ENCODE measurements at regions not wholly inside any gene's neighbourhood (a gene's known extent, or its start where the extent isn't known, plus 50 kb on each side); places are given as distances from the start of the nearest gene placed in this dataset.

DNA sequence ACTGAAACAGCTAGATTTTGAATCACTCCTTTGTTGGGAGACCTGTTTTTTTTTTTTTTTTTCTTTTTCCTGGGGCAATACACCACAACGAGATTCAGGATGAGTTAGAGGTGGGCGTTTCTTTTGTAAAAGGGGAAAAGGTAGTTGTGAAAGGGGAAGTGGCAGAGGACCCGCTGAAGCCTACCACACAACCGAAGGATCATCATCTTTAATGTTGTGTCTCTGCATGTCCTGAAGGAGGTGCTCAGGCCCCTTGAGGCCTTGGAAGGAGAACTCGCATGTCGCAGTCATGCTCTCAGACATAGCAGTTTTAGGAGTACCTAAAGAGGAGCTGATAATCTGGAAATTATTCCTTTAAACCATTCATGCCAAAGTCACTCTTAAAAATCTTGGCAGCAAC is 137.9 kb upstream of the LRIG1 start:
- Histone ChIP-seq H3K9me3 (ENCODE audit: insufficient read depth, low read depth, low read length) (no peaks in the 10 kb centered on the region), H4K8ac (ENCODE audit: low read depth, low read length) (no peak overlapping the region), H3K4me3 (ENCODE audit: low read depth, low read length) (no peak overlapping the region), H3K27me3 (ENCODE audit: insufficient read depth, low read length) (no peaks in the 10 kb centered on the region), H2BK5ac (ENCODE audit: low read depth, low read length, poor library complexity) (no peak overlapping the region), H2AFZ (ENCODE audit: insufficient read depth, low read length, poor library complexity) (no peak overlapping the region), H3K23ac (ENCODE audit: low read length) (no peak overlapping the region), H3K4me1 (ENCODE audit: control insufficient read depth in 1 of 2, insufficient read depth in 2 of 2, low read length in 2 of 2) (no peaks in the 10 kb centered on the region), H3K9ac (ENCODE audit: low read length) (no peak overlapping the region), H4K91ac (ENCODE audit: low read depth, low read length) (no peak overlapping the region), H4K12ac (ENCODE audit: low read depth, low read length) (no peak overlapping the region), H2BK12ac (ENCODE audit: low read length) (no peak overlapping the region), H3K27ac (ENCODE audit: low read depth, low read length) (no peak overlapping the region), H3K14ac (ENCODE audit: low read length) (no peak overlapping the region), H3K18ac (ENCODE audit: low read length) (no peak overlapping the region), H3K79me2 (ENCODE audit: control insufficient read depth, insufficient read depth, low read length, poor library complexity) (no peaks in the 10 kb centered on the region), H3K36me3 (ENCODE audit: control insufficient read depth in 1 of 2, insufficient read depth in 2 of 2, low read length in 2 of 2) (no peaks in the 10 kb centered on the region), H2AK5ac (ENCODE audit: low read length) (no peak overlapping the region), H3K4me2 (ENCODE audit: low read length) (no peak overlapping the region), H3K79me1 (ENCODE audit: low read length) (no peaks in the 10 kb centered on the region), H2BK120ac (ENCODE audit: insufficient read depth, low read length, poor library complexity) (no peak overlapping the region), H3K4ac (ENCODE audit: low read depth, low read length) (no peak overlapping the region)
- DNase-seq: peak in 1 of 2 donors; percentile 7
- no CpG with 5 or more reads among the region's 6 CpGs for WGBS (ENCODE audit: extremely low coverage, insufficient coverage, insufficient read length)

DNA sequence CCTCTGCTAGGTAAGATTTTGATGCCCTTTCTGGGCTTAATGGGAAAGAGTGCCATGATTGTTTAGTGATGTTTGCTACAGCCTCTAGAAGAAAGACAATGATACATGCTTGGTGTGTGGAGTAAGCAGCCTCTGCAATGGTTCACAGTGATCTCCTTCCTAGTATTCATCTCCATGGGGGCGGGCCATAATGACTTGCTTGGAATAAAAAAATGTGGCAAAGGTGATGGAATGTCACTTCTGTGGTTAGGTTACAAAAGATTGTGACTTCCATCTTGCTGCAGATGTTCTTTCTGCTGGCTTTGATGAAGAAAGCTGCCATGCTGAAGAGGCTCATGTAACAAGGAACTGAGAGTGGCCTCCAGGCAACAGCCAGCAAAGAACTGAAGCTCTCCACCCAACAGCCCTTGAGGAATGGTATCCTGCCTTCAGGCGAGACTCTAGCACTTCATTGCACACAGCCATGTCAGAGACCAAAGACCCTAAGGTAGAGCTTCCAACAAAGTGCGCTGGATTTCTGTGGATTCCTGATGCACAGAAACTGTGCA is 139.1 kb upstream of the LRIG1 start:
- H3K36me3 ChIP-seq (ENCODE audit: control insufficient read depth in 1 of 2, insufficient read depth in 2 of 2, low read length in 2 of 2): no peaks in the 10 kb centered on the region
- H4K12ac ChIP-seq (ENCODE audit: low read depth, low read length): no peak overlapping the region
- H3K79me2 ChIP-seq (ENCODE audit: control insufficient read depth, insufficient read depth, low read length, poor library complexity): no peaks in the 10 kb centered on the region
- H2BK12ac ChIP-seq (ENCODE audit: low read length): no peak overlapping the region
- no peak overlapping the region for H3K27ac ChIP-seq (ENCODE audit: low read depth, low read length)
- H4K8ac ChIP-seq (ENCODE audit: low read depth, low read length): no peak overlapping the region
- no peaks in the 10 kb centered on the region for H3K9me3 ChIP-seq (ENCODE audit: insufficient read depth, low read depth, low read length)
- no peak overlapping the region for H3K4me3 ChIP-seq (ENCODE audit: low read depth, low read length)
- H2AK5ac ChIP-seq (ENCODE audit: low read length): no peak overlapping the region
- DNase-seq: peak; percentile 42 to 72
- H3K27me3 ChIP-seq (ENCODE audit: insufficient read depth, low read length): no peaks in the 10 kb centered on the region
- H2AFZ ChIP-seq (ENCODE audit: insufficient read depth, low read length, poor library complexity): no peak overlapping the region
- H3K4ac ChIP-seq (ENCODE audit: low read depth, low read length): no peak overlapping the region
- no peaks in the 10 kb centered on the region for H3K4me1 ChIP-seq (ENCODE audit: control insufficient read depth in 1 of 2, insufficient read depth in 2 of 2, low read length in 2 of 2)
- no CpG with 5 or more reads among the region's 3 CpGs for whole genome bisulfite sequencing (ENCODE audit: extremely low coverage, insufficient coverage, insufficient read length)
- no peak overlapping the region for H3K4me2 ChIP-seq (ENCODE audit: low read length)
- H4K91ac ChIP-seq (ENCODE audit: low read depth, low read length): no peak overlapping the region
- H2BK5ac ChIP-seq (ENCODE audit: low read depth, low read length, poor library complexity): no peak overlapping the region
- H2BK120ac ChIP-seq (ENCODE audit: insufficient read depth, low read length, poor library complexity): no peak overlapping the region
- H3K79me1 ChIP-seq (ENCODE audit: low read length): no peaks in the 10 kb centered on the region
- H3K23ac ChIP-seq (ENCODE audit: low read length): no peak overlapping the region
- H3K14ac ChIP-seq (ENCODE audit: low read length): no peak overlapping the region
- H3K9ac ChIP-seq (ENCODE audit: low read length): no peak overlapping the region
- H3K18ac ChIP-seq (ENCODE audit: low read length): no peak overlapping the region

DNA sequence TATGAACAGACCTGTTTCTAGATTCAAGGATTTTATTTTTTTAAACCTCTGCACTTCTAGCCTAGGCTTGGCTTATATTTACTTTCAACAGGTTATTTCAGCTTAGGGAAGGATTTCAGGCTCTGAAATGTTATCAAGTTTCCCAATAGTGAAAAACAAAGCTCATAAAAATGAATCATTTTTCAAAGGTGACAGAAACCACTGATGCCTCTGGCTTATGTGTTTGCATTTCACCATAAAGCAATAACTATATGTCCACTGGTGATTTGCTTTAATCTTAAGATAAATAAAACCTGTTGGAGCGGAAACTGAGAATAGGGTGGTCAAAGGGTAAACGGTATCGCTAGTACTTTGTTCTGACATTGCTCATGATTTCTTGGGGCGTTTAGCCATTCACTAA is 141.2 kb upstream of the LRIG1 start:
- H3K18ac ChIP-seq (ENCODE audit: low read length): no peak overlapping the region
- no peaks in the 10 kb centered on the region for H3K79me2 ChIP-seq (ENCODE audit: control insufficient read depth, insufficient read depth, low read length, poor library complexity)
- H3K9me3 ChIP-seq (ENCODE audit: insufficient read depth, low read depth, low read length): no peaks in the 10 kb centered on the region
- no peaks in the 10 kb centered on the region for H3K27me3 ChIP-seq (ENCODE audit: insufficient read depth, low read length)
- no peak overlapping the region for H3K27ac ChIP-seq (ENCODE audit: low read depth, low read length)
- no peaks in the 10 kb centered on the region for H3K79me1 ChIP-seq (ENCODE audit: low read length)
- no peak overlapping the region for H3K4ac ChIP-seq (ENCODE audit: low read depth, low read length)
- no CpG with 5 or more reads among the region's 4 CpGs for WGBS (ENCODE audit: extremely low coverage, insufficient coverage, insufficient read length)
- no peak overlapping the region for H3K4me3 ChIP-seq (ENCODE audit: low read depth, low read length)
- H3K9ac ChIP-seq (ENCODE audit: low read length): no peak overlapping the region
- H4K91ac ChIP-seq (ENCODE audit: low read depth, low read length): no peak overlapping the region
- no peak for DNase-seq
- no peak overlapping the region for H3K14ac ChIP-seq (ENCODE audit: low read length)
- H3K4me1 ChIP-seq (ENCODE audit: control insufficient read depth in 1 of 2, insufficient read depth in 2 of 2, low read length in 2 of 2): no peaks in the 10 kb centered on the region
- no peak overlapping the region for H2AFZ ChIP-seq (ENCODE audit: insufficient read depth, low read length, poor library complexity)
- no peak overlapping the region for H2AK5ac ChIP-seq (ENCODE audit: low read length)
- H4K8ac ChIP-seq (ENCODE audit: low read depth, low read length): no peak overlapping the region
- no peak overlapping the region for H3K23ac ChIP-seq (ENCODE audit: low read length)
- no peak overlapping the region for H2BK12ac ChIP-seq (ENCODE audit: low read length)
- H3K4me2 ChIP-seq (ENCODE audit: low read length): no peak overlapping the region
- no peak overlapping the region for H2BK5ac ChIP-seq (ENCODE audit: low read depth, low read length, poor library complexity)
- no peak overlapping the region for H4K12ac ChIP-seq (ENCODE audit: low read depth, low read length)
- H3K36me3 ChIP-seq (ENCODE audit: control insufficient read depth in 1 of 2, insufficient read depth in 2 of 2, low read length in 2 of 2): no peaks in the 10 kb centered on the region
- no peak overlapping the region for H2BK120ac ChIP-seq (ENCODE audit: insufficient read depth, low read length, poor library complexity)

DNA sequence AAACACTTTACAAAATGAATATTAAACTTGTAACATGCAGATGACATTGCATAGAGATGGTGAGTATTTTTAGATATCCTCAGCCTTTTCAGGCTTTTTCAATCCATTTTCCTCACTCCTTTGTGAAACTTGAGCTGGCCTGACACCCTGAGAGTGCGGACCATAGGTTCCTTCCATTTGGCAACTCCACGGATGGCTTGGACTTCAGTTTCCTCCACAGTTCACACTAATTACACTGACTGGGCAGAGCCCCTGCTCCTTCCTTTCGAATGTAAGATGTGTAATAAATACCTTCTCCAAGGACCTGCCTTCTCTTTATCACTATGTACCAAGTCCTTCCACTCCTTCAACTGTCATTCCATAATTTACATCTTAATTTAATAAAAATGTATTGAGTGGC is 141.7 kb upstream of the LRIG1 start:
- DNase-seq: no peak
- Histone ChIP-seq H3K23ac (ENCODE audit: low read length) (no peak overlapping the region), H3K9ac (ENCODE audit: low read length) (no peak overlapping the region), H2BK12ac (ENCODE audit: low read length) (no peak overlapping the region), H3K4me3 (ENCODE audit: low read depth, low read length) (no peak overlapping the region), H4K91ac (ENCODE audit: low read depth, low read length) (no peak overlapping the region), H3K9me3 (ENCODE audit: insufficient read depth, low read depth, low read length) (no peaks in the 10 kb centered on the region), H3K4ac (ENCODE audit: low read depth, low read length) (no peak overlapping the region), H2BK5ac (ENCODE audit: low read depth, low read length, poor library complexity) (no peak overlapping the region), H3K36me3 (ENCODE audit: control insufficient read depth in 1 of 2, insufficient read depth in 2 of 2, low read length in 2 of 2) (no peaks in the 10 kb centered on the region), H2BK120ac (ENCODE audit: insufficient read depth, low read length, poor library complexity) (no peak overlapping the region), H2AK5ac (ENCODE audit: low read length) (no peak overlapping the region), H4K12ac (ENCODE audit: low read depth, low read length) (no peak overlapping the region), H3K27me3 (ENCODE audit: insufficient read depth, low read length) (no peaks in the 10 kb centered on the region), H3K79me1 (ENCODE audit: low read length) (no peaks in the 10 kb centered on the region), H3K4me1 (ENCODE audit: control insufficient read depth in 1 of 2, insufficient read depth in 2 of 2, low read length in 2 of 2) (no peaks in the 10 kb centered on the region), H2AFZ (ENCODE audit: insufficient read depth, low read length, poor library complexity) (no peak overlapping the region), H4K8ac (ENCODE audit: low read depth, low read length) (no peak overlapping the region), H3K27ac (ENCODE audit: low read depth, low read length) (no peak overlapping the region), H3K14ac (ENCODE audit: low read length) (no peak overlapping the region), H3K79me2 (ENCODE audit: control insufficient read depth, insufficient read depth, low read length, poor library complexity) (no peaks in the 10 kb centered on the region), H3K4me2 (ENCODE audit: low read length) (no peak overlapping the region), H3K18ac (ENCODE audit: low read length) (no peak overlapping the region)
- WGBS (ENCODE audit: extremely low coverage, insufficient coverage, insufficient read length): no CpG with 5 or more reads among the region's 3 CpGs
